ENCODE measurements at regions not wholly inside any gene's neighbourhood (a gene's known extent, or its start where the extent isn't known, plus 50 kb on each side); places are given as distances from the start of the nearest gene placed in this dataset.

DNA sequence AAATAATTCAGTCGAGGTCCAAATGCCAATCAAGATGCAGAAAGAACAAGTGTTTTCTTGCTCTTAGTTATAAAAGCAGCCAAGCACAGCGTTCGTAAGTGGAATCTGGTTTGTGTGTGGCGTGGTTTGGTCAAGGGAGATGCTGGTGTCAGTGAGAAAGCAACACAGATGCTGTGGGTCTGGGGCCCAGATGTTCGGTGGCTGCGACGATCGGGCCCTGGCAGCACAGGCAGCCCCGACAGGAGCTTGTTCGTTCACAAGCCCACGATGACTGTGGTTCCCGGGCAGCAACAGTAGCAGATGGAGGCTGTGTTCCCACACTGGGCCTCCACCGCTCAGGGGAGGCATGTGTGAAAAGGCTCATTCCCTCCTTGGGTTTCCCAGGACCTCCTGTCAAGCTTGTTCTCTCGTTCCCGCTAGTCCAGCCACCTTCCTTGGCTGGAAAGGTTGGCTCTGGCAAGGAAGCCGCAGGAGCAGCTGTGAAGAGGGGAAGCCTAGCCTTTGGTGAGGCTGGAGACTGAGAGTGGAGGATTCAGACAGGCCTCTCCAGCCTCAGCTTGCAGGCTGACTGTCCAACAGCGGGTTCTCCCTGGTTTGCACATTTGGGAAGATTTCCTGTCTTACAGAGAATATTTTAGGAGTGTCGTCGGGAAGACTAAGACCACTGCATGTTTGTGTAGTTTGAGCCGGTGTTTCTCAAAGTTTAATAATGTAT, 304.7 kb downstream of the QKI start:
- Histone ChIP-seq H3K27me3 (ENCODE audit: insufficient read depth, low read length) (no peaks in the 10 kb centered on the region), H3K4me1 (ENCODE audit: control insufficient read depth in 1 of 2, insufficient read depth in 2 of 2, low read length in 2 of 2) (no peaks in the 10 kb centered on the region), H3K9me3 (ENCODE audit: control insufficient read depth in 1 of 2, insufficient read depth in 1 of 2, low read depth in 1 of 2, low read length in 2 of 2) (no peaks in the 10 kb centered on the region), H3K27ac (ENCODE audit: low read depth, low read length) (no peak overlapping the region), H2AFZ (ENCODE audit: low read depth, low read length, poor library complexity, severe bottlenecking) (no peak overlapping the region), H3K4me3 (replicated peaks in 1 of 2; ENCODE audit: low read depth in 1 of 2, low read length in 2 of 2) (no peak overlapping the region), H3K79me2 (ENCODE audit: insufficient read depth, low read length) (no peaks in the 10 kb centered on the region), H3K9ac (ENCODE audit: low read length) (no peak overlapping the region), H3K4me2 (ENCODE audit: low read length) (no peak overlapping the region), H3K36me3 (ENCODE audit: control insufficient read depth in 1 of 2, insufficient read depth in 2 of 2, low read length in 2 of 2) (no peaks in the 10 kb centered on the region), H4K20me1 (ENCODE audit: insufficient read depth) (no peaks in the 10 kb centered on the region), H3K9me2 (ENCODE audit: insufficient read depth) (no peaks in the 10 kb centered on the region)
- BruUV-seq (replicated peaks), result no TSS peak
- ATAC-seq (no peak), DNase-seq (ENCODE audit: low read depth, low spot score) (no peak)
- TF ChIP-seq ELF1 (IDR thresholded peaks at IDR 0.05; ENCODE audit: borderline replicate concordance, low read depth) (no peak), ZNF274 (IDR thresholded peaks at IDR 0.05; ENCODE audit: low read depth, low read length) (no peak), POLR2A (IDR thresholded peaks at IDR 0.05; ENCODE audit: borderline replicate concordance, extremely low read depth, insufficient read depth, insufficient read length) (no peak), YY1 (IDR thresholded peaks at IDR 0.05; ENCODE audit: extremely low read depth, insufficient replicate concordance, low read depth, low read length) (no peak), JUND (IDR thresholded peaks at IDR 0.05) (no peak), SIN3A (IDR thresholded peaks at IDR 0.05; ENCODE audit: low read depth) (no peak), EZH2phosphoT487 (IDR thresholded peaks at IDR 0.05; ENCODE audit: borderline replicate concordance) (no peak), CBX3 (IDR thresholded peaks at IDR 0.05; ENCODE audit: low read depth) (no peak), RAD21 (IDR thresholded peaks at IDR 0.05; ENCODE audit: low read depth) (no peak), SP1 (IDR thresholded peaks at IDR 0.05; ENCODE audit: low read depth) (no peak)
- TF ChIP-seq, protein P1, sequence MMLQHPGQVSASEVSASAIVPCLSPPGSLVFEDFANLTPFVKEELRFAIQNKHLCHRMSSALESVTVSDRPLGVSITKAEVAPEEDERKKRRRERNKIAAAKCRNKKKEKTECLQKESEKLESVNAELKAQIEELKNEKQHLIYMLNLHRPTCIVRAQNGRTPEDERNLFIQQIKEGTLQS (IDR thresholded peaks at IDR 0.05), result no peak
- TF ChIP-seq, protein P2, sequence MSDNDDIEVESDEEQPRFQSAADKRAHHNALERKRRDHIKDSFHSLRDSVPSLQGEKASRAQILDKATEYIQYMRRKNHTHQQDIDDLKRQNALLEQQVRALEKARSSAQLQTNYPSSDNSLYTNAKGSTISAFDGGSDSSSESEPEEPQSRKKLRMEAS (IDR thresholded peaks at IDR 0.05), result no peak
- TF ChIP-seq, protein P3, sequence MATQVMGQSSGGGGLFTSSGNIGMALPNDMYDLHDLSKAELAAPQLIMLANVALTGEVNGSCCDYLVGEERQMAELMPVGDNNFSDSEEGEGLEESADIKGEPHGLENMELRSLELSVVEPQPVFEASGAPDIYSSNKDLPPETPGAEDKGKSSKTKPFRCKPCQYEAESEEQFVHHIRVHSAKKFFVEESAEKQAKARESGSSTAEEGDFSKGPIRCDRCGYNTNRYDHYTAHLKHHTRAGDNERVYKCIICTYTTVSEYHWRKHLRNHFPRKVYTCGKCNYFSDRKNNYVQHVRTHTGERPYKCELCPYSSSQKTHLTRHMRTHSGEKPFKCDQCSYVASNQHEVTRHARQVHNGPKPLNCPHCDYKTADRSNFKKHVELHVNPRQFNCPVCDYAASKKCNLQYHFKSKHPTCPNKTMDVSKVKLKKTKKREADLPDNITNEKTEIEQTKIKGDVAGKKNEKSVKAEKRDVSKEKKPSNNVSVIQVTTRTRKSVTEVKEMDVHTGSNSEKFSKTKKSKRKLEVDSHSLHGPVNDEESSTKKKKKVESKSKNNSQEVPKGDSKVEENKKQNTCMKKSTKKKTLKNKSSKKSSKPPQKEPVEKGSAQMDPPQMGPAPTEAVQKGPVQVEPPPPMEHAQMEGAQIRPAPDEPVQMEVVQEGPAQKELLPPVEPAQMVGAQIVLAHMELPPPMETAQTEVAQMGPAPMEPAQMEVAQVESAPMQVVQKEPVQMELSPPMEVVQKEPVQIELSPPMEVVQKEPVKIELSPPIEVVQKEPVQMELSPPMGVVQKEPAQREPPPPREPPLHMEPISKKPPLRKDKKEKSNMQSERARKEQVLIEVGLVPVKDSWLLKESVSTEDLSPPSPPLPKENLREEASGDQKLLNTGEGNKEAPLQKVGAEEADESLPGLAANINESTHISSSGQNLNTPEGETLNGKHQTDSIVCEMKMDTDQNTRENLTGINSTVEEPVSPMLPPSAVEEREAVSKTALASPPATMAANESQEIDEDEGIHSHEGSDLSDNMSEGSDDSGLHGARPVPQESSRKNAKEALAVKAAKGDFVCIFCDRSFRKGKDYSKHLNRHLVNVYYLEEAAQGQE (IDR thresholded peaks at IDR 0.05; ENCODE audit: low read depth), result no peak
- CTCF ChIA-PET, result no interaction called here
- RAD21 ChIA-PET (ENCODE audit: low non-redundant PET in 1 of 2, low total read pairs in 2 of 2, uncharacterized antibody in 2 of 2, unreplicated experiment in 2 of 2), result no interaction called here
- POLR2A ChIA-PET, result no interaction called here
- intact Hi-C loops (cut with micrococcal nuclease), result no loop called here
